ENCODE measurements at regions not wholly inside any gene's neighbourhood (a gene's known extent, or its start where the extent isn't known, plus 50 kb on each side); places are given as distances from the start of the nearest gene placed in this dataset.

GRCh38 chr16:85550422-85550864 lies 62.7 kb upstream of the GSE1 start:
- H3K27me3 ChIP-seq (ENCODE audit: control insufficient read depth, insufficient read depth, low read length): no peaks in the 10 kb centered on the region
- in situ Hi-C loops (cut with MboI; ENCODE audit: low sequenced_read_pairs): no loop called here
- DNase-seq (no peak), ATAC-seq (ENCODE audit: low read depth) (no peak)
- H2BK15ac ChIP-seq (ENCODE audit: low read depth, low read length): no peak overlapping the region
- H3K27ac ChIP-seq (ENCODE audit: insufficient read depth, low read length): no peak overlapping the region
- intact Hi-C loops (cut with micrococcal nuclease): loop anchor here (10.0 kb wide), 1 partner anchor 156 kb away; no protein-coding TSS in a partner anchor
- no peak for TF ChIP-seq MAZ (IDR thresholded peaks at IDR 0.05; ENCODE audit: borderline replicate concordance, low read depth, low read length)
- no peak overlapping the region for H2AK5ac ChIP-seq (ENCODE audit: low read depth, low read length)
- no peaks in the 10 kb centered on the region for H3K9me3 ChIP-seq (ENCODE audit: control insufficient read depth, insufficient read depth, low read length)
- no peak overlapping the region for H2AFZ ChIP-seq (replicated peaks; ENCODE audit: low read length, poor library complexity)
- no peak overlapping the region for H4K91ac ChIP-seq (ENCODE audit: insufficient read depth, low read depth, low read length)
- CTCF ChIA-PET: no interaction called here
- H3K56ac ChIP-seq (ENCODE audit: extremely low read depth, insufficient read depth, low read length): no peak overlapping the region
- peaks cover 4% of the 10 kb centered on the region; the same call in 1 of the 2 replicates for H3K4me1 ChIP-seq (ENCODE audit: control insufficient read depth, insufficient read depth, low read length)
- no peak overlapping the region for H3K23ac ChIP-seq (ENCODE audit: low read depth, low read length)
- no peak overlapping the region for H4K8ac ChIP-seq (ENCODE audit: low read depth in 2 of 2, low read length in 2 of 2)
- H3K14ac ChIP-seq (replicated peaks; ENCODE audit: low read depth, low read length): no peak overlapping the region
- H3K4me2 ChIP-seq (ENCODE audit: low read depth, low read length): no peak overlapping the region
- H4K20me1 ChIP-seq (ENCODE audit: insufficient read depth, low read length): peaks cover 9% of the 10 kb centered on the region
- H2BK120ac ChIP-seq (ENCODE audit: low read depth, low read length): no peak overlapping the region
- no peak overlapping the region for H3K4me3 ChIP-seq (ENCODE audit: insufficient read depth, low read depth, low read length)
- no TSS peak for BruUV-seq (replicated peaks)
- no peaks in the 10 kb centered on the region for H3K36me3 ChIP-seq (ENCODE audit: control insufficient read depth, insufficient read depth, low read length)
- no peak overlapping the region for H3K9ac ChIP-seq (ENCODE audit: low read depth, low read length)
- H3K9me1 ChIP-seq (ENCODE audit: insufficient read depth, low read length): no peaks in the 10 kb centered on the region
- H2AK9ac ChIP-seq (replicated peaks; ENCODE audit: low read depth, low read length, poor library complexity): peak overlapping the region; percentile 35
- dilution Hi-C loops (cut with HindIII; ENCODE audit: low sequenced_read_pairs, unreplicated experiment): no loop called here
- no peak overlapping the region for H3K18ac ChIP-seq (ENCODE audit: low read depth, low read length)
- no peak overlapping the region for H2BK20ac ChIP-seq (ENCODE audit: low read depth, low read length)
- WGBS, 2 experiments (ENCODE audit: extremely low coverage in 2 of 2, insufficient read length in 1 of 2): 79% methylated on average over 7 of the region's 14 CpGs; no CpG with 5 or more reads in 1 of the 2 experiments
- peaks cover 11 to 30% of the 10 kb centered on the region in 2 experiments; a peak in 3 of 4 replicates for H3K79me1 ChIP-seq (ENCODE audit: low read depth in 1 of 2, low read length in 2 of 2)
- no peak overlapping the region for H3K4ac ChIP-seq (ENCODE audit: low read depth, low read length)
- H2BK5ac ChIP-seq (ENCODE audit: low read depth, low read length, poor library complexity, severe bottlenecking): no peak overlapping the region
- POLR2A ChIA-PET (ENCODE audit: unreplicated experiment): no interaction called here
- no peak overlapping the region for H4K5ac ChIP-seq (ENCODE audit: low read depth, low read length)

Measured in IMR-90 (cell line).